ENCODE measurements at regions not wholly inside any gene's neighbourhood (a gene's known extent, or its start where the extent isn't known, plus 50 kb on each side); places are given as distances from the start of the nearest gene placed in this dataset.

DNA sequence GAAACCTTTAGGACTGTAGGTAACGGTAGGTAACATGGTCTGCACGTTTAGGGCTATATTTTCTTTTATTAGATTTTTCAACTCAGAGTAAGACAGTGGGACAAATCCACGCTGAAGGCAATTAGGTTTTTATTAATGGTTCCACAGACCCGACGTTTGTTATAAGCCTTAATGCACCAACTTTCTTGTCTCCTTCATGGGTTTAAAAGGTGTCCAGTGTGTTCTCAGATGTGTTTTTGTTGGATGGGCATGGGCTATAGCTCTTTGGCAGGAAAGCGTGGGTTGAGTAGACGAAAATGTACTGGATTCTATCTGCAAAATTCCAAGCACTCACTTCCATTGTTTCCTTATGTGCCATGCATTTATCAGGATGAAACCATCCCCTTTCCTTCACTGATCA is 88.0 kb upstream of the SIM2 start:
- no peak overlapping the region for H3K4me2 ChIP-seq (ENCODE audit: control insufficient read depth, extremely low read depth, insufficient read depth, low read depth, low read length)
- DNase-seq (ENCODE audit: low read depth, low spot score) (no peak), FAIRE-seq (no peak)
- no peak overlapping the region for H3K9ac ChIP-seq (ENCODE audit: control insufficient read depth, extremely low read depth, insufficient read depth, low read length)
- H3K27ac ChIP-seq (ENCODE audit: control insufficient read depth, insufficient read depth, low read length), result no peak overlapping the region
- TF ChIP-seq, protein P1, sequence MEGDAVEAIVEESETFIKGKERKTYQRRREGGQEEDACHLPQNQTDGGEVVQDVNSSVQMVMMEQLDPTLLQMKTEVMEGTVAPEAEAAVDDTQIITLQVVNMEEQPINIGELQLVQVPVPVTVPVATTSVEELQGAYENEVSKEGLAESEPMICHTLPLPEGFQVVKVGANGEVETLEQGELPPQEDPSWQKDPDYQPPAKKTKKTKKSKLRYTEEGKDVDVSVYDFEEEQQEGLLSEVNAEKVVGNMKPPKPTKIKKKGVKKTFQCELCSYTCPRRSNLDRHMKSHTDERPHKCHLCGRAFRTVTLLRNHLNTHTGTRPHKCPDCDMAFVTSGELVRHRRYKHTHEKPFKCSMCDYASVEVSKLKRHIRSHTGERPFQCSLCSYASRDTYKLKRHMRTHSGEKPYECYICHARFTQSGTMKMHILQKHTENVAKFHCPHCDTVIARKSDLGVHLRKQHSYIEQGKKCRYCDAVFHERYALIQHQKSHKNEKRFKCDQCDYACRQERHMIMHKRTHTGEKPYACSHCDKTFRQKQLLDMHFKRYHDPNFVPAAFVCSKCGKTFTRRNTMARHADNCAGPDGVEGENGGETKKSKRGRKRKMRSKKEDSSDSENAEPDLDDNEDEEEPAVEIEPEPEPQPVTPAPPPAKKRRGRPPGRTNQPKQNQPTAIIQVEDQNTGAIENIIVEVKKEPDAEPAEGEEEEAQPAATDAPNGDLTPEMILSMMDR (optimal IDR thresholded peaks at IDR 0.05 in 1 of 3, IDR thresholded peaks at IDR 0.05 in 1 of 3, conservative IDR thresholded peaks at IDR 0.05 in 1 of 3; ENCODE audit: extremely low read depth in 1 of 3, insufficient read depth in 2 of 3, low read length in 3 of 3), result no peak
- no peak for TF ChIP-seq EZH2 (IDR thresholded peaks at IDR 0.05; ENCODE audit: low read length)
- H3K4me3 ChIP-seq (ENCODE audit: control insufficient read depth in 2 of 3, extremely low read depth in 1 of 3, insufficient read depth in 2 of 3, low read depth in 1 of 3, low read length in 3 of 3), result no peak overlapping the region
- H3K9me3 ChIP-seq (ENCODE audit: control insufficient read depth, low read depth, low read length), result no peaks in the 10 kb centered on the region
- H4K20me1 ChIP-seq (ENCODE audit: control insufficient read depth, extremely low read depth, insufficient read depth, low read length), result no peaks in the 10 kb centered on the region
- no peaks in the 10 kb centered on the region for H3K36me3 ChIP-seq (ENCODE audit: control insufficient read depth in 2 of 2, extremely low read depth in 1 of 2, insufficient read depth in 2 of 2, low read length in 2 of 2)
- H3K9me1 ChIP-seq (ENCODE audit: control insufficient read depth, extremely low read depth, insufficient read depth, low read length), result no peaks in the 10 kb centered on the region
- no peaks in the 10 kb centered on the region for H3K4me1 ChIP-seq (ENCODE audit: control insufficient read depth, extremely low read depth, insufficient read depth, low read length)
- H3K27me3 ChIP-seq (ENCODE audit: control insufficient read depth, extremely low read depth, insufficient read depth, low read length), result peaks cover 2% of the 10 kb centered on the region
- no peak overlapping the region for H2AFZ ChIP-seq (ENCODE audit: control insufficient read depth, low read length)
- H3K79me2 ChIP-seq (ENCODE audit: control insufficient read depth, insufficient read depth, low read length), result no peaks in the 10 kb centered on the region
- dilution Hi-C loops (cut with MboI; ENCODE audit: extremely low pct_ligation_motif_present, low sequenced_read_pairs), result no loop called here

DNA sequence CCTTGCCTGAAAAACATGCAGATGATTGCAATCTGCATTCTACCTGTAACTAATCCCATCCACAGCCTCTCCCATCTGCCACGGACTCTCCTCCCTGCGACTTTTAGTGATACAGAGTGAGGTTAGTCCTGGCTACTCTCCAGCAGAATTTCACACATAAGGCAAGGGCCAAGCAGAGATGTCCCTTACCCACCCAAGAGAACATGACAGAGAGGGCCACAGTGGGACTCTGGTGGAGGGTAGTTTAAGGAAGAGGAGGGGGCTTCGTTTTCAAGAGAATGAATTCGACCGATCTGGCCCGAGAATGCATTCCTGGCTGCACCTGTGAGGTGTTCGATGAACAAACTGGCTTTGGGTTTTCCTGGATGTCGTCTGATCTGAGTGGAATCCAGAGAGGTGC is 87.5 kb upstream of the SIM2 start:
- H3K36me3 ChIP-seq (ENCODE audit: control insufficient read depth in 2 of 2, extremely low read depth in 1 of 2, insufficient read depth in 2 of 2, low read length in 2 of 2), result no peaks in the 10 kb centered on the region
- H3K9me3 ChIP-seq (ENCODE audit: control insufficient read depth, low read depth, low read length), result no peaks in the 10 kb centered on the region
- no peak overlapping the region for H3K27ac ChIP-seq (ENCODE audit: control insufficient read depth, insufficient read depth, low read length)
- no peak overlapping the region for H3K9ac ChIP-seq (ENCODE audit: control insufficient read depth, extremely low read depth, insufficient read depth, low read length)
- no peaks in the 10 kb centered on the region for H3K9me1 ChIP-seq (ENCODE audit: control insufficient read depth, extremely low read depth, insufficient read depth, low read length)
- dilution Hi-C loops (cut with MboI; ENCODE audit: extremely low pct_ligation_motif_present, low sequenced_read_pairs), result no loop called here
- FAIRE-seq (no peak), DNase-seq (ENCODE audit: low read depth, low spot score) (no peak)
- no peak overlapping the region for H3K4me2 ChIP-seq (ENCODE audit: control insufficient read depth, extremely low read depth, insufficient read depth, low read depth, low read length)
- peaks cover 2% of the 10 kb centered on the region for H3K27me3 ChIP-seq (ENCODE audit: control insufficient read depth, extremely low read depth, insufficient read depth, low read length)
- no peak overlapping the region for H2AFZ ChIP-seq (ENCODE audit: control insufficient read depth, low read length)
- no peaks in the 10 kb centered on the region for H4K20me1 ChIP-seq (ENCODE audit: control insufficient read depth, extremely low read depth, insufficient read depth, low read length)
- H3K4me3 ChIP-seq (ENCODE audit: control insufficient read depth in 2 of 3, extremely low read depth in 1 of 3, insufficient read depth in 2 of 3, low read depth in 1 of 3, low read length in 3 of 3), result no peak overlapping the region
- no peak for TF ChIP-seq EZH2 (IDR thresholded peaks at IDR 0.05; ENCODE audit: low read length)
- TF ChIP-seq, protein P1 (optimal IDR thresholded peaks at IDR 0.05 in 1 of 3, IDR thresholded peaks at IDR 0.05 in 1 of 3, conservative IDR thresholded peaks at IDR 0.05 in 1 of 3; ENCODE audit: extremely low read depth in 1 of 3, insufficient read depth in 2 of 3, low read length in 3 of 3), result no peak
- H3K79me2 ChIP-seq (ENCODE audit: control insufficient read depth, insufficient read depth, low read length), result no peaks in the 10 kb centered on the region
- H3K4me1 ChIP-seq (ENCODE audit: control insufficient read depth, extremely low read depth, insufficient read depth, low read length), result no peaks in the 10 kb centered on the region

Data from keratinocyte (primary cell).